HUES64 (cell line): ENCODE measurements at regions not wholly inside any gene's neighbourhood (a gene's known extent, or its start where the extent isn't known, plus 50 kb on each side); places are given as distances from the start of the nearest gene placed in this dataset.
"Not testable (repeated sequence)": the region's sequence is repeated elsewhere in the genome, so short reads cannot be mapped to it uniquely, and the experiment has no call there.

Experiments
- H3K27ac ChIP-seq: 2 replicates; pipeline ENCODE4 v1.7.0; 2013; ENCODE audit warnings: low read depth, low read length, inconsistent platforms
- H3K27me3 ChIP-seq: 2 replicates; pipeline ENCODE4 v1.6.1; 2013; ENCODE audit warnings: mild to moderate bottlenecking, low read length; ENCODE audit not compliant: insufficient read depth
- H3K36me3 ChIP-seq: 2 replicates; pipeline ENCODE4 v1.6.1; 2013; ENCODE audit warnings: mild to moderate bottlenecking, low read length; ENCODE audit not compliant: insufficient read depth
- H3K4me1 ChIP-seq: 2 replicates; pipeline ENCODE4 v1.6.1; 2013; ENCODE audit warnings: mild to moderate bottlenecking, low read length, moderate library complexity; ENCODE audit not compliant: insufficient read depth
- H3K4me3 ChIP-seq: 2 replicates; pipeline ENCODE4 v1.5.1; 2013; ENCODE audit warnings: mild to moderate bottlenecking, low read length, moderate library complexity
- H3K9ac ChIP-seq: 2 replicates; pipeline ENCODE4 v1.6.1; 2013; ENCODE audit warnings: mild to moderate bottlenecking, low read depth, low read length
- H3K9me3 ChIP-seq: 2 replicates; pipeline ENCODE4 v1.6.1; 2013; ENCODE audit warnings: low read depth, low read length; ENCODE audit not compliant: insufficient read depth
- WGBS: fragments of 150-250, 120-280 bp; methylation state at CpG from one replicate; pipeline ENCODE4 v1.1.7; 2013; ENCODE audit warnings: missing lambda C conversion rate; 5-methylcytosine and 5-hydroxymethylcytosine counted together

DNA sequence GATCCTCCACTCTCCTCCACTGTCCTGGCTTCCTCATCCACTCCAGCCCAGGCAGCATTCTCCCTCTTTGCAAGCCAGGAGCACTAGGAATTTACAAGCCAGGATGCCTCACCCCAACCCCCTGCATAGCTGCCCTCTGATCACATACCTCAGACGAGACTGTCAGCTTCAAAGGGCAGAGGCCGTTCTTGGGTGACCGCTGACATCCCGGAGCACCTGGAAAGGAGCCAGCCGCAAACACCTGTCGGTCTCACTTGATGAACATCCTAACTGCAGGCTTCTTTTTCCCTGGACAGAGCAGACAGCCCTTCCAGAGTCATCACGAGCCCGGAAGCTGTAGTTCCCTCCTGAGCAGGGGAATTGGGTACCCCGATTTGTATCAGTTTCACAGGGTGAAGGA lies 451.3 kb upstream of the B3GAT1 start:
- no peaks in the 10 kb centered on the region for H3K9me3 ChIP-seq

GRCh38 chr11:134862587-134863195 lies 450.6 kb upstream of the B3GAT1 start:
- Histone ChIP-seq H3K4me1 (no peaks in the 10 kb centered on the region), H3K9me3 (no peaks in the 10 kb centered on the region), H3K27ac (no peak overlapping the region), H3K36me3 (no peaks in the 10 kb centered on the region), H3K4me3 (no peak overlapping the region), H3K27me3 (peaks cover under 1% of the 10 kb centered on the region; the same call in 1 of the 2 replicates), H3K9ac (no peak overlapping the region)
- 87% methylated on average over 10 of the region's 10 CpGs for WGBS

More for the DNA sequence above, 451.3 kb upstream of the B3GAT1 start:
- Histone ChIP-seq H3K4me1 (no peaks in the 10 kb centered on the region), H3K27me3 (peaks cover 7% of the 10 kb centered on the region), H3K36me3 (no peaks in the 10 kb centered on the region), H3K4me3 (no peak overlapping the region), H3K27ac (no peak overlapping the region), H3K9ac (no peak overlapping the region)
- WGBS, result 83% methylated on average over 9 of the region's 9 CpGs

- WGBS, result 89% methylated on average over 5 of the region's 5 CpGs
- Histone ChIP-seq H3K36me3 (no peaks in the 10 kb centered on the region), H3K4me3 (no peak overlapping the region), H3K9ac (no peak overlapping the region), H3K4me1 (no peaks in the 10 kb centered on the region), H3K9me3 (no peaks in the 10 kb centered on the region), H3K27me3 (no peaks in the 10 kb centered on the region), H3K27ac (no peak overlapping the region)
These were observed 450.1 kb upstream of the B3GAT1 start for GRCh38 chr11:134862105-134862502.

GRCh38 chr11:134861490-134862104 lies 449.6 kb upstream of the B3GAT1 start:
- Histone ChIP-seq H3K9me3 (no peaks in the 10 kb centered on the region), H3K36me3 (no peaks in the 10 kb centered on the region), H3K27me3 (no peaks in the 10 kb centered on the region), H3K4me1 (no peaks in the 10 kb centered on the region), H3K4me3 (no peak overlapping the region), H3K27ac (no peak overlapping the region), H3K9ac (no peak overlapping the region)
- WGBS, result 91% methylated on average over 15 of the region's 15 CpGs

DNA sequence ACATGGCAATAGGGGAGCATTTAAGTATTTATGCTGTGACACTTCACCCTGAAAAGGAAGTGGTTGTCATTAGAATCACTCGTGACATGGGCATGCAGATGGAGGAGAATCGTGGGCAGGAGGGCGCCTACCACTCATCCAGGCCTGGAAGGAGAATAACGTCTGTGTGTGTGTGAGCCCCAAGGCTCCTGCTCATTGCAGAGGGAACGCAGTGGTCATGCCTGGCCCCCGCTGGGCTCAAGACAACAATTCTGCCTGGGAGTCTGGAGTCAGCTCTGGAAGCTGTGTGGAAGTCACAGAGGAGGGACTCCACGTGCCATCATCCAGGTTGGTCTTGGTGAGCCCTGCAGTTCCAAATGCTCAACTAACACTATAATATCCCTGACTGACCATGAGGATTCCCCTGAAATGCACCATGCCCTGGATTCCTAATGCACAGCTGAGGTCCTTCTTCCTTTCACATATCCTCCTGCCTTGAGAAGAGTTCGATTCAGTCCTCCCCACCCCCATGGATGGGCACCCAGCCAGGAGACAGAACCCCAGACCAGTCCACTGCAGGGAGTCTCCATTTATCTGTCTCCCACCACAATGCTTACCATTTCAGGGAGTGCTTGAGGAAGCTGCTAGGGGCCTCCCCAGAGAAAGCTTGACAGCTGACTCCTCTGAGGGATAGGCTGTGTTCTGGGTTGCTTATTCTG lies 446.9 kb upstream of the B3GAT1 start:
- no peak overlapping the region for H3K4me3 ChIP-seq
- no peak overlapping the region for H3K9ac ChIP-seq
- no peaks in the 10 kb centered on the region for H3K36me3 ChIP-seq
- no peaks in the 10 kb centered on the region for H3K4me1 ChIP-seq
- no peak overlapping the region for H3K27ac ChIP-seq
- WGBS, result 91% methylated on average over 8 of the region's 8 CpGs
- H3K9me3 ChIP-seq, result no peaks in the 10 kb centered on the region
- no peaks in the 10 kb centered on the region for H3K27me3 ChIP-seq

DNA sequence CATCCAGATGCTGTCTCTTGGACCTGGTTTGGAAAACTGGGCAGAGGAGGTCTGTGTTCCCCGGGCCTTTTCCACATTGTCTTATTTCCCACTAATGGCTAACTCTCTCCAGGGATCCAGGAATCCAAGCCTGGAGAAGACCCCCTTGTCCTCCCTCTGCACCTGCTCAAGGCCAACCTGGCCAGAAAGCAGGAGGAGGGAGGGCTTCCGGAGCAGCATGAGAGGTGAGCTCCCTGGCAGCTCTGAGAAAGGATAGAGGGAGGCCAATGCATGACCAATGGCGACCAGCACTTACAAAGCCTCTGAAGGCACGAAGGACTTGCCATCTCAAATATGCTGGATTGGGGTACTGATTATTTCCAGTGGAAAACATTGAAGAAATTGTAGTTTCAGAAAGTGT lies 445.0 kb upstream of the B3GAT1 start:
- Histone ChIP-seq H3K4me3 (no peak overlapping the region), H3K9me3 (no peaks in the 10 kb centered on the region), H3K9ac (no peak overlapping the region), H3K27me3 (no peaks in the 10 kb centered on the region), H3K27ac (no peak overlapping the region), H3K36me3 (no peaks in the 10 kb centered on the region), H3K4me1 (no peaks in the 10 kb centered on the region)
- WGBS, result 91% methylated on average over 4 of the region's 4 CpGs

DNA sequence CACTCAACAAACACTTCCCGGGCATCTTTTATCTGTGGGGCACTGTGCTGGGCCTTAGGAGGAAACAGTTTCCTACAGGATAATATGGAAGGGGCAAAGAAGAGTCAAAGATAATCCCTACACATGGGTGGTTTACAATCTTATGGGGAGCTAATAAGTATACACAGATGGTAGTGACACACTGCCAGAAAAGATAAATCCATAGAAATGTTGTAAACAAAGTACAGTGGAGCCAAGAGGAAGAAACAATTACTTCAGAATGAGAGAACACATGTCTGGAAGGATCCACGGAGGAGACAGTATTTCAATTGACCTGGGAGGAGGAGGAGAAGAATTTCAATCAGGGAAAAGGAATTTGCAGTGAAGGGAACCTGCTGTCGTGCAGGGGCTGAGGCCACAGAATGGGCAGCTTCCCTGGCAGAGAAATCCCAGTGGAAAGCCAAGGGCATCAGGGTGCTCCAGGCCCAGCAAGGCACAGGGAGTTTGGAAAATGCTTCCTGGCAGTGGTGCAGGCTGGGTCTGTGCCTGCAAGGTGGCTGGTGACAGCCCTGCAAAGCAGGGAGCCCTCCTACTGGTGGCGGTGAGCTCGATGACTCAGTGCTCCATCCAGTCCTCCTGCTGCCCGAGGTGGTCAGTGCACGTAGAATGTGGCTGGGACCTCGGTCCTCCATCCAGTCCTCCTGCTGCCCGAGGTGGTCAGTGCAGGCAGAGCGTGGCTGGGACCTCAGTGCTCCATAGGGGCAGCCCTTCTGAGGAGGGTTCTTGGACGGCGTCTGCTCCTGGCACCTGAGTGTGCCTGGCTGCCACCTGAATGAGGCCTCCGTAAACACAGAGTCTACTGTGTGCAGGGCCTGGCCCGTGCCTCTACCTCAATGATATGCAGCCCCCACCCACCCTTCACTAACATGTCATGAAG lies 444.3 kb upstream of the B3GAT1 start:
- Histone ChIP-seq H3K9ac (no peak overlapping the region), H3K27me3 (no peaks in the 10 kb centered on the region), H3K36me3 (no peaks in the 10 kb centered on the region), H3K27ac (no peak overlapping the region), H3K4me3 (no peak overlapping the region), H3K4me1 (no peaks in the 10 kb centered on the region), H3K9me3 (no peaks in the 10 kb centered on the region)
- WGBS, result 88% methylated on average over 14 of the region's 14 CpGs

GRCh38 chr11:134853992-134854991 lies 442.2 kb upstream of the B3GAT1 start:
- H3K4me3 ChIP-seq, result no peak overlapping the region
- H3K36me3 ChIP-seq, result no peaks in the 10 kb centered on the region
- WGBS, result 88% methylated on average over 12 of the region's 12 CpGs
- H3K9ac ChIP-seq, result no peak overlapping the region
- no peak overlapping the region for H3K27ac ChIP-seq
- no peaks in the 10 kb centered on the region for H3K9me3 ChIP-seq
- no peaks in the 10 kb centered on the region for H3K27me3 ChIP-seq
- H3K4me1 ChIP-seq, result peaks cover 11% of the 10 kb centered on the region; the same call in 1 of the 2 replicates

GRCh38 chr11:134851503-134852224 lies 439.6 kb upstream of the B3GAT1 start:
- not testable (repeated sequence) for H3K9me3 ChIP-seq, H3K27ac ChIP-seq, H3K4me3 ChIP-seq, H3K9ac ChIP-seq, H3K36me3 ChIP-seq, H3K27me3 ChIP-seq
- peaks cover 11% of the 10 kb centered on the region; the same call in 1 of the 2 replicates for H3K4me1 ChIP-seq
- WGBS, result 87% methylated on average over 22 of the region's 22 CpGs

- 88% methylated on average over 2 of the region's 2 CpGs for WGBS
- Histone ChIP-seq H3K9ac (no peak overlapping the region), H3K27ac (no peak overlapping the region), H3K36me3 (no peaks in the 10 kb centered on the region), H3K4me3 (no peak overlapping the region), H3K9me3 (no peaks in the 10 kb centered on the region), H3K27me3 (no peaks in the 10 kb centered on the region), H3K4me1 (peaks cover 11% of the 10 kb centered on the region; the same call in 1 of the 2 replicates)
These were observed 438.5 kb upstream of the B3GAT1 start for GRCh38 chr11:134850566-134850965.
